ENCODE measurements at regions not wholly inside any gene's neighbourhood (a gene's known extent, or its start where the extent isn't known, plus 50 kb on each side); places are given as distances from the start of the nearest gene placed in this dataset.

GRCh38 chr14:105865904-105866840, 339.8 kb downstream of the TMEM121 start (continued):
- TF ChIP-seq ASH2L (IDR thresholded peaks at IDR 0.05; ENCODE audit: insufficient read length, low read depth, low read length) (no peak), LRRFIP1 (CRISPR knock-in tag; conservative IDR thresholded peaks at IDR 0.05) (no peak), ZMAT5 (CRISPR knock-in tag; IDR thresholded peaks at IDR 0.05; ENCODE audit: borderline replicate concordance, low read depth) (no peak)

GRCh38 chr14:105866841-105867321, 340.5 kb downstream of the TMEM121 start:
- ATAC-seq (no peak), DNase-seq (ENCODE audit: low spot score) (no peak), FAIRE-seq (no peak)
- Histone ChIP-seq H3K4me2 (ENCODE audit: low read depth, low read length) (no peak overlapping the region), H3K4me1 (ENCODE audit: insufficient read depth, low read length) (no peaks in the 10 kb centered on the region), H4K20me1 (ENCODE audit: insufficient read depth, low read length) (no peaks in the 10 kb centered on the region), H2AFZ (ENCODE audit: low read length) (no peak overlapping the region), H3K36me3 (replicated peaks in 1 of 2; ENCODE audit: control insufficient read depth in 1 of 2, insufficient read depth in 2 of 2, low read length in 2 of 2) (no peaks in the 10 kb centered on the region), H3K79me2 (ENCODE audit: insufficient read depth, low read length) (no peaks in the 10 kb centered on the region), H3K4me3 (replicated peaks in 1 of 3; ENCODE audit: insufficient read depth in 1 of 3, low read depth in 2 of 3, low read length in 3 of 3) (no peak overlapping the region), H3K27ac (ENCODE audit: extremely low read length, insufficient read depth, low read length) (no peak overlapping the region), H3K27me3 (ENCODE audit: control insufficient read depth in 1 of 2, insufficient read depth in 2 of 2, low read length in 2 of 2) (peaks cover 10 to 35% of the 10 kb centered on the region in 2 experiments; a peak in 4 of 5 replicates), H3K9me3 (ENCODE audit: low read length) (no peaks in the 10 kb centered on the region), H3K9ac (ENCODE audit: insufficient read depth, low read depth, low read length) (no peak overlapping the region)
- no CpG with 5 or more reads among the region's 12 CpGs for WGBS (ENCODE audit: low lambda C conversion rate)
- ChIA-PET CTCF (ENCODE audit: low intra/inter-chr PET ratio, low total read pairs) (no interaction called here), POLR2A (no interaction called here)
- intact Hi-C loops (cut with micrococcal nuclease; ENCODE audit: unreplicated experiment) (no loop called here), in situ Hi-C loops (cut with HindIII; ENCODE audit: extremely low pct_ligation_motif_present, low pct_unique_long_range_greater_than_20kb) (no loop called here)
- BruUV-seq (replicated peaks): no TSS peak
- no peak for TF ChIP-seq ETV5 (CRISPR knock-in tag; IDR thresholded peaks at IDR 0.05; ENCODE audit: borderline replicate concordance)
- TF ChIP-seq FOXO1 (CRISPR knock-in tag; IDR thresholded peaks at IDR 0.05): no peak
- TF ChIP-seq ATM (IDR thresholded peaks at IDR 0.05; ENCODE audit: borderline replicate concordance): no peak
- no peak for TF ChIP-seq MZF1 (CRISPR knock-in tag; IDR thresholded peaks at IDR 0.05; ENCODE audit: borderline replicate concordance)
- TF ChIP-seq E2F5 (CRISPR knock-in tag; conservative IDR thresholded peaks at IDR 0.05): no peak
- no peak for TF ChIP-seq SCMH1 (CRISPR knock-in tag; IDR thresholded peaks at IDR 0.05; ENCODE audit: borderline replicate concordance)
- no peak for TF ChIP-seq ZNF597 (CRISPR knock-in tag; IDR thresholded peaks at IDR 0.05)
- no peak for TF ChIP-seq U2AF1 (optimal IDR thresholded peaks at IDR 0.05; ENCODE audit: low read depth, low read length)
- no peak for TF ChIP-seq FOXO4 (CRISPR knock-in tag; conservative IDR thresholded peaks at IDR 0.05)
- TF ChIP-seq XRCC5 (optimal IDR thresholded peaks at IDR 0.05; ENCODE audit: low read length): no peak
- TF ChIP-seq PTBP1 (IDR thresholded peaks at IDR 0.05; ENCODE audit: low read depth, low read length, poor library complexity, severe bottlenecking): no peak

Data from HepG2 (cell line).